ENCODE measurements at regions not wholly inside any gene's neighbourhood (a gene's known extent, or its start where the extent isn't known, plus 50 kb on each side); places are given as distances from the start of the nearest gene placed in this dataset.
A peak's percentile ranks its signal among the peaks of the same experiment; 100 is the strongest.

DNA sequence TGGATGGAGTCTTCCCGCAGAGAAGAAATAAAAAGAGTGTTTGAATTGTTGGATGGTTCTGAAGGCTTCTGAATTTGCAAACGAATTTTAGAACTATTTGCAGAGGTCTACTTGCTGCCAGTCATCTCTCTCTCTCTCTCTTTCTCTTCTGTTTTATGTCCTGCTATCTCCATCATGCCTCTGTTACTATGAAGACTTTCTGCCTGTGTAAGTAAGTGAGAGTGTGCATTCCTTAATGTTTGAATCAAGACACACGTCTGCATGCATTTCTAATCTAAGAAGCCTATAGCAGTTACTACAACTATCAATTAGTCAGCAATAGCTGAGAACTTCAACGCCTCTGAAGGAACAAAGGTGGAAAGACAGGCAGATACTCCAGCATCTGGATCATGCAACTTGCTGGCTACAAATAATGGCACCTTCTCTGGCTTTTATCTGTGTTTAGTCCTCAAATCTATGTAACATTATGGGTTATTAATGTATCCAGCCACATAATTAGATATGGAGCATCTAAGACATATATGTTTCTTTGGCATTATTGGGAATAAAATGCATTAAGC is 191.5 kb upstream of the BLID start:
- DNase-seq (ENCODE audit: extremely low read depth in 1 of 11, low read depth in 9 of 11, low spot score in 4 of 11): no peak

GRCh38 chr11:122306831-122307391 is 190.9 kb upstream of the BLID start:
- no peak for DNase-seq (ENCODE audit: extremely low read depth in 1 of 11, low read depth in 9 of 11, low spot score in 4 of 11)

DNA sequence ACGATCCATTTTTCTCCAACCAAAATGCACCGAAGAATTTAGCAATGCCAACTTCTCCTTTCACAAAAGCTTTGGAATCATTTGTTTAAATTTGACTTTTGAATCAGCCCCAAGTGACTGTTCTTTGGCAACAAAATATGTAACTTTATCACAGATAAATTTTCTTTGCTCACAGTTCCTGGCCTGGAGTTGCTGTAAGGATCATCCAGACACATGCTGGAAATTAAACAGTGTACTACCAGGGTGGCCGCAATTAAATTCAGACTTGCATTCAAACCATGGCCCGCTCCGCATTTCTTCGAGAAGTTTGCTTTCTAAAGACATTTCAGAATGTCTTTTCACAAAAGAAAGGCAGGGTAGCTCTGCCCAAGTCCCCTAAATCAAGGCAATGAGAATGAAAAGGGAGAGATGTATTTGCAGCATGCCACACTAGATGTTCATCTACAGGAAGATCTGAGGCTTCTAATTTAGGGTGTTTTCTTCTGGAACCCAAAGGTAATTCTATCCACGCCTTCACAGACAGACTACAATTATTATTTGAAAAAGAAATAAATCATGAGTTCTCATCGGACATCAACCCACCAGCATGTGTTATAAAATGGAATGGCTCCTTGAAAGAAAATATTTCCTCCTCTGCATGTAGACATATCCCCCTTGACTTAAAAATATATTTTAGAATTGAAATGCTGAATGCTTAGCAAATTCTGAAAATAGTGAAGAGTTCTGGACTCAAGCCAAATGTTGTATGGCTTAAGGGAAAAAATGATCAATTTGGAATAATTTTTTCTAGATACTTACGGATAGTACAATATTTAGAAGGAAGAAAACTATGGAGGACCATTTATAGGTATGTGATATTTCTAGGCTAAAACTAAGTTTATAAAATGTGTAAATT is 189.7 kb upstream of the BLID start:
- no peak for DNase-seq (ENCODE audit: extremely low read depth in 1 of 11, low read depth in 9 of 11, low spot score in 4 of 11)

DNA sequence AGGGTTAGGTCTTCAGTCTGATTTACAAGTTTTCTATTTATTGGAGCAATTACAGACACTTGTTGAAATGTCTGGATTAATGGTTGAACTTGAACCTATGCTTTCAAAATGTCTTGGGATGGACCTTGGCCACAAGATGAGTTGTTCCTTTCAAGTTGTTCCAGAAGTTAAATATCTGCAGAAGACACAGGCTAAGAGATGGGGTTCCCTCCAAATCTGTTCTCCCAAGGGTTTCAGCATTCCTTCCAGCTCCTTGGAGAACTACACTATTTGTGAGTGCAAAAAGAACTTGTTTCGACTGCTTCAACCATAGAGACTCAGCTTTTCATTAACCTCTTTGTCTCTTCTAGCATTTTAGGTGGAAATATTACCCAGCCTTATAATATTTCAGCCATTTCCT is 189.0 kb upstream of the BLID start:
- DNase-seq (ENCODE audit: extremely low read depth in 1 of 11, low read depth in 9 of 11, low spot score in 4 of 11): no peak

DNA sequence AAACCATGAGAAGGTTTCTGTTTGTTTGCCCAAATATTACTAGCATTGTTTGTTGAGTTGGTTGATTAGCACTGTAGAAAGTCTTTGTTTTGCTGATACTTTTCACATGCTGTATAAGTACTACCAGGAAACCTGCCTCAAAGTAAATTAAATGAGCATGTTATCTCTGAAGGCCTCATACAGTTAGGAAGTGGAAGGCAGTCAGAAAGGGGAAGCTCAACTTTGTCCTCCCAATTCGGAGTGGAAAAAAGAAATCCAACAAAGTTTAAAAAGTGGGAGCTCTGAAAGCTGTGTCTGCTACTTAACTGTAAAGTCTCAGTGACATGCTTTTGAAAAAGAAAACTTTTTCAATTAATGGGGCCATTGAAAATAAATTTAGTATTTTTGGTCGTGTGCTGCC is 188.3 kb upstream of the BLID start:
- no peak for DNase-seq (ENCODE audit: extremely low read depth in 1 of 11, low read depth in 9 of 11, low spot score in 4 of 11)

- DNase-seq (ENCODE audit: extremely low read depth in 1 of 11, low read depth in 9 of 11, low spot score in 4 of 11): no peak
These were observed 178.0 kb upstream of the BLID start for GRCh38 chr11:122294041-122294440.

DNA sequence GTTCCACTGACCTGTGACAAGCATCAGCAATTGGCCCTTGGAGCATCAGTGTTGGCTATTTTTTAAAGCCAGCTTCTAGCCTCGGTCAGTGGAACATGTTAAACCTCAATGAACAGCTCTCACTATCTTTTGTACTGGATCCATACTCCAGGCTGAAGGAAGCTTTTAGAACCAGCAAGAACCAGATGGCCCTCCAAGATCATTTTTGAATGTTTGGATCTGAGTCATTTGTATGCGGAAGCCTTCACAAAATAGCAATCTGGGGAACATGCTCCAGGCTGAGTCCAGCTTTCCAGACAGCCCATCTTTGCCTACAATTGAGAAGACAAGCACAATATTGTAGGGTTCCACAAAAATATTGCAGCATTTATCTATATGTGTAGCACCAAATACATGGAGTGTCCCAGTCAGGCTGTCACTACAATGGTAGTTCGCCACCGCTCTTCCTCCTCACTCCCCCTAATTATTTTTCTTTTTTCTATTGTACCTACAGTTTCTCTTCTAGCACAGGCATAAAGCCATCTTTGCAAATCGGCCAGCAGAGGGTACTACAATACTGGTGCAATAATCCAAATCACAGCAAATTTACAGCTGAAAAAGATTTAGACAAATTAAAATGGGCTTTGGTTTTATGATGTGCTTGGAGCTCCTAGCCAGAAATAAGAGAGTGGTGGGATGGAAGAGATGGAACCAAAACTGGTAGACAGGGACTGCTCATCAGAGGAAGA is 177.4 kb upstream of the BLID start:
- no peak for DNase-seq (ENCODE audit: extremely low read depth in 1 of 11, low read depth in 9 of 11, low spot score in 4 of 11)

- DNase-seq (ENCODE audit: extremely low read depth in 1 of 11, low read depth in 9 of 11, low spot score in 4 of 11): no peak
These were observed 171.4 kb upstream of the BLID start for GRCh38 chr11:122287401-122287800.

- no peak for DNase-seq (ENCODE audit: extremely low read depth in 1 of 11, low read depth in 9 of 11, low spot score in 4 of 11)
These were observed 169.3 kb upstream of the BLID start for GRCh38 chr11:122285070-122285988.

DNA sequence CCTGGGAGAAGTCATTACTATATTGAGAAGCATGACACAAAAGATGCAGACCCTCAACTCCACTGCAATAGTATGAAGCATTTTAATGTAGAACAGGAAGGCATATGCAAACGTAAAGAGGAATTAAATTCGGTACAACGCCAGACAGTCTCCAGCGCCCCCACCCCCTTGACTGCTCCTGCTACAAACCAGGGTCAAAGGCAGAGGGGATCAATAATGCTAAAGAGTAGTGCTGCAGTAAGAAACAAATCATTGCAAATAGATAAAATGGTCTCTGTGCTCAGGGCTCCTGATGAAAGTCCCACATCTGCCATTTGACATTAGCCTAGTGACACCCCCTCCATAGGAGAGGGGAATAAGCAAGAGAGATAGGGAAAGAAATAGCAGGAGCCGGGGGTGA is 164.9 kb upstream of the BLID start:
- DNase-seq (ENCODE audit: extremely low read depth in 1 of 11, low read depth in 9 of 11, low spot score in 4 of 11): no peak

DNA sequence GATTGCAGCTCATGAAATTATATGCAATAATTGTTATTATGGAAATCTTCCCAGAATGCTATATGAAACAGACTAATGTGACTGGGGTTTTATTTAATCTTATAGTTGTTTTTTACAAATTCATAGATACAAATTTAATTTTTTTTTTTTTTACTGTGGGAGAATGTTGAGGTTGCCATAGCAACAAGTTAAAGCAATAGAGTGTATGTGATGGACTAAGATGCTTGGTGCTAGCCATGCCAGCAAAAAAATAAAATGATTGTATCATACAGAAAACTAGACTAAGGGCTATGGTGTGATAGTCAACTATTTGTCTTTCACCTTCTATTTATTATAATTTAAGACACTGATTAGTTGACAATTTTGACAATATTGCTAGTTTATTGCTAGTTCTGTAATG is 163.2 kb upstream of the BLID start:
- no peak for DNase-seq (ENCODE audit: extremely low read depth in 1 of 11, low read depth in 9 of 11, low spot score in 4 of 11)

DNA sequence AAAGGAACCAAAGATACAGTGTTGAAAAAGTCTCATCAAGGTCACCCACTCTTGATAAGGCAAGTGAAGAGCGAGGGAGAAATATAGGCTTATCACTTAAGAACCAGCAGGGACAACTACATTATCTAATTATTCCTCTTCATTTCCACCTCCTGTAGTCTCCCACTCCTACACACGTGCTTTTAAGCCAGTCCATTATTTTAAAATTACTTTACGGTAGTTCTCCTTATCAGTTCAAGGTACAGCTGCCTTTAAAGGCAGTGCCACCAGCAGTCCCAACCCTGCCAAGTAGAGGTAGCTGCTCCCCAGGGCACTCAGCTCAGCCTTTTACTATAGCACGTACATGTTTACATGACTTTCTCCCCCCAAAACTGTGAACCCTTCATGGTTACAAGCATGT is 161.5 kb upstream of the BLID start:
- DNase-seq (ENCODE audit: extremely low read depth in 1 of 11, low read depth in 9 of 11, low spot score in 4 of 11): no peak

GRCh38 chr11:122276221-122276620 is 160.2 kb upstream of the BLID start:
- no peak for DNase-seq (ENCODE audit: extremely low read depth in 1 of 11, low read depth in 9 of 11, low spot score in 4 of 11)

GRCh38 chr11:122275508-122275907 is 159.5 kb upstream of the BLID start:
- DNase-seq (ENCODE audit: extremely low read depth in 1 of 11, low read depth in 9 of 11, low spot score in 4 of 11): no peak

GRCh38 chr11:122273476-122274191 is 157.6 kb upstream of the BLID start:
- no peak for DNase-seq (ENCODE audit: extremely low read depth in 1 of 11, low read depth in 9 of 11, low spot score in 4 of 11)

DNA sequence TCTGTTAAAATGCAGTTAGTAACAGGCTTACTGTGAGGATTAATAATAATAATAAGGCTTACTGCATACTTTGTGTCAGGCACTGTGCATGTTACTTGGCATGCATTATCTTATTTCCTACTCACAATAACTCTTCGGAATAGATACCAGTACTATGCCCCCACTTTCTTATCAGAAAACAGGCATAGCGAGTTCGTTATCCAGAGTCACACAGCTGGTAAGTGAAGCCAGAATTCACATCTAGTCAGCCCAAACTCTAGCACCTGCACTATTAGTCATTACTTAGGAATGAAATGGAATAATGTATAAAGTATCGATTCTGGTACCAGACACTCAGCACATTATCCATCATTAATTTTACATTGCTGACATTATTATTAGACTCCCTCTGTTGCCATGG is 155.7 kb upstream of the BLID start:
- no peak for DNase-seq (ENCODE audit: extremely low read depth in 1 of 11, low read depth in 9 of 11, low spot score in 4 of 11)

DNA sequence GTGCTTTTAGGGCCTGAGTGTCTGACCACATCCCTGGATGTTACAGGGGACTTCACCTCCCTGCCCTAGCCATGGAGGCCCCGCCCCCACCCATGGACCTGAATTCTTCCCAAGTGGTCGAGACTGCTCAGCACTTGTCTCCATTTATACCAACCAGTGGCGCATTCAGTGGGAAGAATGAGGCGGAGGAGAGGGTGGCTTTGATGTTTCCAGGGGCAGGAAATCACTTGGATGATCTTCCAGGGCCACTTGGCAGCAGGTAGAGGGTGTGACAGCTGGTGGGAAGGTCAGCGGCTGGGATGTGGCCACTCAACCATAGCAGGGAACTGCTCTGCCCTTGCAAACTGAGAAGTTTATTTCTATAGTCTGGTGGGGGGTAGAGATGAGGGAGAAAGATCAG is 155.1 kb upstream of the BLID start:
- DNase-seq (ENCODE audit: extremely low read depth in 1 of 11, low read depth in 9 of 11, low spot score in 4 of 11): peak in 1 of 11 donors; percentile 15

DNA sequence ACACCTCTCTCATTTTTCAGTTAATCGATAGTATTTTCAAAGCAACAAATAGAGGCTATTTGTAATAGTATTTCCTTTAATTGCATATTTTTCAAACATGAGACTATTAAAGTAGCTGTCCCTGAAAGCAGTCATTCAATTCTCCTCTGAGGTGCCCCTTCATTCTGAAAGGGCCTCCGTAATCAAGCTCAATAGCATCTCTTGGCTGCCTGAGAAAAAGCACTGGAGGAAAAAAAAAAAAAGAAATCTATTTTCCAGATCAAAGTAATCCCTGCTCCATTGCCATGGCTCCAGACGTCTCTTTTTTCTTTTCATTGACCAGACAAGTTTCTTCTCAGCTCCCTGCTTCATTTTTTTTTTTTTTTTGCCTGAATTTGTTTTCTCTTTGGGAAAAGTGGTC is 154.5 kb upstream of the BLID start:
- no peak for DNase-seq (ENCODE audit: extremely low read depth in 1 of 11, low read depth in 9 of 11, low spot score in 4 of 11)

Data from renal cortex interstitium (tissue), 11 donors.